Heart left ventricle (tissue), 16 donors: ENCODE measurements at regions not wholly inside any gene's neighbourhood (a gene's known extent, or its start where the extent isn't known, plus 50 kb on each side); places are given as distances from the start of the nearest gene placed in this dataset.

ENCODE experiments used
- ATAC-seq, 4 donors: fragments of 200-7000 bp; cut with Tn5 transposase; one replicate each; pipeline ENCODE4 v1.9.1; 2020 to 2022; ENCODE audit warnings: moderate library complexity in 4 of 4, mild to moderate bottlenecking in 3 of 4, moderate number of reproducible peaks in 1 of 4
- DNase-seq, 5 donors: peaks; one replicate each; pipeline ENCODE4 v3.0.0-alpha.2; 2020
- H3K27ac ChIP-seq, 12 donors: fragments of 200-600 bp; sonication (generic) in 4 of 12; one replicate each; pipeline versions ENCODE4 v1.5.0 to v1.8.0; 2016 to 2022; ENCODE audit warnings: mild to moderate bottlenecking in 2 of 12
- H3K27me3 ChIP-seq, 9 donors: fragments of 200-600 bp; sonication (generic) in 2 of 9; one replicate each; pipeline versions ENCODE4 v1.5.1 to v1.8.0; 2016 to 2022; ENCODE audit warnings: mild to moderate bottlenecking in 3 of 9
- H3K36me3 ChIP-seq, 9 donors: fragments of 200-600 bp; sonication (generic) in 2 of 9; one replicate each; pipeline versions ENCODE4 v1.5.0 to v1.8.0; 2018 to 2022; ENCODE audit warnings: mild to moderate bottlenecking in 2 of 9
- H3K4me1 ChIP-seq, 12 donors: fragments of 200-600 bp; sonication (generic) in 4 of 12; one replicate each; pipeline versions ENCODE4 v1.5.0 to v1.8.0; 2016 to 2022; ENCODE audit warnings: mild to moderate bottlenecking in 3 of 12
- H3K4me3 ChIP-seq, 12 donors: fragments of 200-600 bp; sonication (generic) in 4 of 12; one replicate each; pipeline versions ENCODE4 v1.5.0 to v1.8.0; 2017 to 2022; ENCODE audit warnings: mild to moderate bottlenecking in 9 of 12, moderate library complexity in 4 of 12
- H3K9me3 ChIP-seq, 12 donors: fragments of 200-600 bp; sonication (generic) in 4 of 12; one replicate each; pipeline versions ENCODE4 v1.5.0 to v1.8.0; 2016 to 2022; ENCODE audit warnings: mild to moderate bottlenecking in 1 of 12
- POLR2A ChIP-seq, 2 donors: fragments of 450-650 bp; IDR thresholded peaks; one replicate each; pipeline ENCODE4 v1.6.1; 2017; ENCODE audit warnings: antibody characterized with exemption in 2 of 2, mild to moderate bottlenecking in 2 of 2, moderate library complexity in 2 of 2
- WGBS, 4 donors: extraction: QIAGEN DNeasy Blood & Tissue Kit in 2 of 4; methylation state at CpG; one replicate each; pipeline versions ENCODE4 v1.1.5 to v1.1.7; 2013 to 2018; 5-methylcytosine and 5-hydroxymethylcytosine counted together
- intact Hi-C, 10 donors: fragments of 100-400 bp; cut with DNase I; formaldehyde crosslinking; loops; one replicate each; pipeline versions ENCODE4 v1.11.1 to v1.14.2; 2022
- TF ChIP-seq, protein P1 (sequence below), 12 donors: fragments of 200-600 bp; sonication (generic) in 4 of 12; IDR thresholded peaks; one replicate each; pipeline versions ENCODE4 v1.5.0 to v1.8.0; 2018 to 2022; ENCODE audit warnings: antibody characterized with exemption in 12 of 12, mild to moderate bottlenecking in 5 of 12
- donor health status: ischemic (EF 13 %, LVEDD 7.1; RV severe dilation, severe dysfunction).
- donor health status: healthy with polysubstance abuse.
- donor health status: DM: no; HTN: yes; CAD: no.
- donor health status: DM: no; HTN: no; CAD: no.
- donor health status: ischemic (EF 25% LVEDD 6.9; RV normal size, moderate dysfunction).
- donor health status: ischemic (EF 25% LVEDD 5.7; RV mildly dilated, moderate dysfunction).
- donor health status: healthy.
- donor health status: DM: yes; HTN: yes; CAD: no.
- donor health status: ischemic (EF 35%, LVEDD 5.7; RV mildly dilated, moderate dysfunction).
- donor health status: nonischemic (EF 11% LVEDD 7.7; RV severe dilation, severe dysfunction).
- donor health status: DM: yes; HTN: yes; CAD: no.
- donor health status: PGD.
- donor health status: ischemic (EF 29% LVEDD 5.4; RV normal size, mild dysfunction).
- donor health status: nonischemic (EF 23%, LVEDD 6.1; RV moderate dilation, normal function).

DNA sequence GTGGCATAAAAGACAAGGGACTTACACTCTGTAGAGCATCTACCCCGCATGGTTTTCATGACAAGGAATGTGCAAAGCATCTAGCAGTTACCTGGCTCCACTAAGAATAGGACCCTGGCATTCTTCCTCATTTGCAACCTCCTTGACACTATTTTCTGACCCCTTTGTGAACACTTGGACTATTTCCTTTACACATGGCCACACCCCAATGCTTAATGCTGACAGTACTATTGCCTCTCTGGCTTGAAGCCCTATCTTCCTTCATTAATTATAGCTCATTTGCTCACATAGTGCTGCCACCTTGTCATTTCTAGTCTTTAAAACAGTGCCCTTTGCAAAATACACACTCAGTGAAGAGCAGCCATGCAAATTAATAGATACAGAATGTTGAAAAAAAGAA is 226.3 kb upstream of the VCX3A start:
- Histone ChIP-seq H3K4me3 (no peak overlapping the region), H3K36me3 (no peaks in the 10 kb centered on the region), H3K27ac (no peak overlapping the region), H3K4me1 (no peaks in the 10 kb centered on the region), H3K9me3 (peaks cover 0 to 10% (median 0%) of the 10 kb centered on the region in 12 donors), H3K27me3 (no peaks in the 10 kb centered on the region)
- DNase-seq (no peak), ATAC-seq (no peak)
- no peak for TF ChIP-seq POLR2A (IDR thresholded peaks at IDR 0.05)
- TF ChIP-seq, protein P1, sequence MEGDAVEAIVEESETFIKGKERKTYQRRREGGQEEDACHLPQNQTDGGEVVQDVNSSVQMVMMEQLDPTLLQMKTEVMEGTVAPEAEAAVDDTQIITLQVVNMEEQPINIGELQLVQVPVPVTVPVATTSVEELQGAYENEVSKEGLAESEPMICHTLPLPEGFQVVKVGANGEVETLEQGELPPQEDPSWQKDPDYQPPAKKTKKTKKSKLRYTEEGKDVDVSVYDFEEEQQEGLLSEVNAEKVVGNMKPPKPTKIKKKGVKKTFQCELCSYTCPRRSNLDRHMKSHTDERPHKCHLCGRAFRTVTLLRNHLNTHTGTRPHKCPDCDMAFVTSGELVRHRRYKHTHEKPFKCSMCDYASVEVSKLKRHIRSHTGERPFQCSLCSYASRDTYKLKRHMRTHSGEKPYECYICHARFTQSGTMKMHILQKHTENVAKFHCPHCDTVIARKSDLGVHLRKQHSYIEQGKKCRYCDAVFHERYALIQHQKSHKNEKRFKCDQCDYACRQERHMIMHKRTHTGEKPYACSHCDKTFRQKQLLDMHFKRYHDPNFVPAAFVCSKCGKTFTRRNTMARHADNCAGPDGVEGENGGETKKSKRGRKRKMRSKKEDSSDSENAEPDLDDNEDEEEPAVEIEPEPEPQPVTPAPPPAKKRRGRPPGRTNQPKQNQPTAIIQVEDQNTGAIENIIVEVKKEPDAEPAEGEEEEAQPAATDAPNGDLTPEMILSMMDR (IDR thresholded peaks at IDR 0.05), result no peak
- WGBS, 4 donors, result 90 to 94% (median 92%) methylated on average over 1 of the region's 1 CpG
- intact Hi-C loops, result no loop called here

DNA sequence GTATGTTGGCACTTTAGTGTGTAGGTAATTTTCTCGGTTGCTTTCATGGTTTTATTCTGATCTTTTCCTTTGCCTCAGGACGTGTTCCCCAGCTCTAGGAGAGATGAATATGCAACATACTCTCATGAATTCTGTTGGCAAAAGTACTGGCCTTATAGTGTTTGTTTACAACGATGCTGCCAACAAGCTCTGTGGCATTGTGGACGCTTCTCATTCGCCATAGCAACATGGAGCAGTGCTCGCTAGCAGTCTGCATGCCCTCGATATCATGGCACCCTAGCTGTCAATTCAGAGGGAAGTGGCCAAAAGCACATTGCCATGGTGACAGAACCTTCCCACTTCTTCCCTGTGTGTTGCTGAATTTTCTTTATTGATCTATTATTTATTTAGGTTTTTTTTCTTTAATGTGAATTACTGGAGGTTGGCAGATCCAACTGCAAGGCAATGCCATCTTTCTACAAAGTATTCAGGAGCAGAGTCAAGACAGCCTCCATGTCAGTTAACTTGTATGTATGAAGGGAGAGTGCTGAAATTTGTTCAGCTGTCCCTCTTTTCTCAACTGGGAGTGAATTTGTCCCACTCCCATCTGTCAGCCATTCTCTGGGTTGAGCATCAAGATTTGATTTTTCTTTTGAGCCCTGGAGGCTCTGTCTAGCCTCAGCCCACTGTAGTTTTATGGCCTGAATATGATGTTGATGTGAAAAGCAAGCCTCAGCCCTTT is 224.9 kb upstream of the VCX3A start:
- Histone ChIP-seq H3K36me3 (no peaks in the 10 kb centered on the region), H3K4me1 (no peaks in the 10 kb centered on the region), H3K27ac (no peak overlapping the region), H3K4me3 (no peak overlapping the region), H3K9me3 (no peaks in the 10 kb centered on the region), H3K27me3 (no peaks in the 10 kb centered on the region)
- WGBS, 4 donors, result 81 to 91% (median 86%) methylated on average over 7 of the region's 7 CpGs
- TF ChIP-seq, protein P1 (IDR thresholded peaks at IDR 0.05), result no peak
- TF ChIP-seq POLR2A (IDR thresholded peaks at IDR 0.05), result no peak
- no peak for DNase-seq
- ATAC-seq, result no peak
- intact Hi-C loops, result no loop called here

DNA sequence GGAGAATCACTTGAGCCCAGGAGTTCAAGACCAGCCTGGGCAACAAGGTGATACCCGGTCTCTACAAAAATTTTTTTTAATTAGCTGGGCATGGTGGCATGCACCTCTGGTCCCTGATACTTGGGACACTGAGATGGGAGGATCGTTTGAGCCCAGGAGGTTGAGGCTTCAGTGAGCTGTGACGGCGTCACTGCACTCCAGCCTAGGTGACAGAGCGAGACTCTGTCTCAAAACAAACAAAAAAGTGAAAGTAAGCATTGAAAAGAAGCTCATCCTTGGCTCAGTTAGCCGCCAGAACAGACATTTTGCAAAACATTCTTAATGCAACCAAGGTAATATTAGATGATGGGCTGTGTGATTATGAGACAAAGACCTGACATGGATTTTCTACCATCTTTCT is 223.3 kb upstream of the VCX3A start:
- H3K27ac ChIP-seq, result no peak overlapping the region
- no peaks in the 10 kb centered on the region for H3K27me3 ChIP-seq
- intact Hi-C loops, result no loop called here
- no peak for DNase-seq
- ATAC-seq, result no peak
- TF ChIP-seq, protein P1 (IDR thresholded peaks at IDR 0.05), result no peak
- no peak for TF ChIP-seq POLR2A (IDR thresholded peaks at IDR 0.05)
- 86 to 92% (median 89%) methylated on average over 6 of the region's 6 CpGs for WGBS, 4 donors
- H3K9me3 ChIP-seq, result no peaks in the 10 kb centered on the region
- no peak overlapping the region for H3K4me3 ChIP-seq
- H3K4me1 ChIP-seq, result no peaks in the 10 kb centered on the region
- no peaks in the 10 kb centered on the region for H3K36me3 ChIP-seq

DNA sequence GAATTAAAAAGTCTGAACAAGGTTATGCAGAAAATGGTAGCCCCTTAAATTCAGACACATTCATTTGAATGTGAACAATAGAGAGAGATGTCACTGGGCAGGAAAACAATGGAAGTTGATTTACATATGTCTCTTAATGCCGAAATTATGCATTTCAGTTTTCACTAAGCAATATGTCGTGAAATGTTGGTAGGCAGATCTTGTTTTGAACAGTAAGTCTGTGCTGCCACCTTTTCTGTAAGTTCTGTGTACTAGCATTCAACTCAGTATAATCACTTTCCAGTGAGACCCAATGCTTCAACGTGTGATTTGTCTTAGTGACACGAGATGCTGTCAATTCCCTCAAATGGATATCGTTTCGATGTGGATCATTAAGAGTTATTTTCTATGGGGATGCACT is 222.7 kb upstream of the VCX3A start:
- no peaks in the 10 kb centered on the region for H3K27me3 ChIP-seq
- DNase-seq, result no peak
- H3K9me3 ChIP-seq, result no peaks in the 10 kb centered on the region
- no peak overlapping the region for H3K4me3 ChIP-seq
- ATAC-seq, result no peak
- intact Hi-C loops, result no loop called here
- H3K27ac ChIP-seq, result no peak overlapping the region
- WGBS, 4 donors, result 87 to 94% (median 93%) methylated on average over 6 of the region's 6 CpGs
- no peaks in the 10 kb centered on the region for H3K36me3 ChIP-seq
- no peaks in the 10 kb centered on the region for H3K4me1 ChIP-seq
- TF ChIP-seq, protein P1 (IDR thresholded peaks at IDR 0.05), result no peak
- TF ChIP-seq POLR2A (IDR thresholded peaks at IDR 0.05), result no peak
